ENCODE measurements at regions not wholly inside any gene's neighbourhood (a gene's known extent, or its start where the extent isn't known, plus 50 kb on each side); places are given as distances from the start of the nearest gene placed in this dataset.

DNA sequence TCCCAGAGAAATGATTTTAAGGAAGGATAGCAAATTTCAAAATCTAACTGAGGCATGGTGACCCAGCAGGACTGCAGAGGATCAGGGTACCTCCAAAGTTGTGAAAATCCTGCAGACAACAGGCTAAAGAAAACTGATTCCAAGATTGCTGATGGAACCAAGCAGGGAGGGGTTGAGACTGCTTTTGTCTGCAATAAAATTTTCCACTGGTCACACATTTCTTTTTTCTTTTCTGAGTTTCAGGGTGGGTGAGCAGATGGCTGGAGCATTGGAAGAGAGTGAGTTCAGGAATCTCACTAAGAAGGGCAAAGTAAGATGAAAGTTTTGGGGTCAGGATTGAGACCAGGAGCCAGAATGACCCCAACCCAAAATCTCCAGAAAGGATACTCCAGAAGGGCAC, 321.0 kb downstream of the TNS1 start:
- H3K4me3 Mint-ChIP-seq, result no peak overlapping the region
- DNase-seq, result no peak
- peaks cover 7% of the 10 kb centered on the region for H3K9me3 Mint-ChIP-seq
- ATAC-seq (ENCODE audit: low read depth), result no peak
- no peaks in the 10 kb centered on the region for H3K4me1 Mint-ChIP-seq
- TF ChIP-seq, protein P1, sequence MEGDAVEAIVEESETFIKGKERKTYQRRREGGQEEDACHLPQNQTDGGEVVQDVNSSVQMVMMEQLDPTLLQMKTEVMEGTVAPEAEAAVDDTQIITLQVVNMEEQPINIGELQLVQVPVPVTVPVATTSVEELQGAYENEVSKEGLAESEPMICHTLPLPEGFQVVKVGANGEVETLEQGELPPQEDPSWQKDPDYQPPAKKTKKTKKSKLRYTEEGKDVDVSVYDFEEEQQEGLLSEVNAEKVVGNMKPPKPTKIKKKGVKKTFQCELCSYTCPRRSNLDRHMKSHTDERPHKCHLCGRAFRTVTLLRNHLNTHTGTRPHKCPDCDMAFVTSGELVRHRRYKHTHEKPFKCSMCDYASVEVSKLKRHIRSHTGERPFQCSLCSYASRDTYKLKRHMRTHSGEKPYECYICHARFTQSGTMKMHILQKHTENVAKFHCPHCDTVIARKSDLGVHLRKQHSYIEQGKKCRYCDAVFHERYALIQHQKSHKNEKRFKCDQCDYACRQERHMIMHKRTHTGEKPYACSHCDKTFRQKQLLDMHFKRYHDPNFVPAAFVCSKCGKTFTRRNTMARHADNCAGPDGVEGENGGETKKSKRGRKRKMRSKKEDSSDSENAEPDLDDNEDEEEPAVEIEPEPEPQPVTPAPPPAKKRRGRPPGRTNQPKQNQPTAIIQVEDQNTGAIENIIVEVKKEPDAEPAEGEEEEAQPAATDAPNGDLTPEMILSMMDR (IDR thresholded peaks at IDR 0.05), result no peak
- intact Hi-C loops (cut with micrococcal nuclease), result no loop called here
- peaks cover 5% of the 10 kb centered on the region for H3K27me3 Mint-ChIP-seq
- ChIA-PET POLR2A (no interaction called here), CTCF (no interaction called here)
- no peak overlapping the region for H3K27ac Mint-ChIP-seq
- H3K36me3 Mint-ChIP-seq (ENCODE audit: low read depth), result peaks cover 6% of the 10 kb centered on the region

DNA sequence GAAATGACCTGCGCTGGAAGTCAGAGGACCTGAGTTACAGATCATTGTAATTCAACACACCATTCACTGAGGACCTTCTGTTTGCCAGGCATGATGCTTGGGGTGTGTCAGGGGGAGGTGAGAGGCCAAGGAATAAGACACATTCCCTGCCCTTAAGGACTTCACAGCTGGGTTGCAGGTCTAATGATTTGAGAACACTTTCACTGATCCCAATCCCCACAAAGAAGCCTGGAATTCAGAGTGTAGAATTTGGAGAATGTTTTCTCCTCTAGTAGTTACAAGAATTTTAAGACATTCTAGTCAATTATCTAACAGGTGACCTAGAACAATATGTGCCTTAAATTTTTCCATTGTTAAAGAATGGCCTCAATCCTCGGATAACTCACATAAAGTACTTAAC, 322.4 kb downstream of the TNS1 start:
- TF ChIP-seq, protein P1 (IDR thresholded peaks at IDR 0.05), result no peak
- peaks cover 5% of the 10 kb centered on the region for H3K27me3 Mint-ChIP-seq
- H3K27ac Mint-ChIP-seq, result no peak overlapping the region
- peaks cover 7% of the 10 kb centered on the region for H3K9me3 Mint-ChIP-seq
- no peak for DNase-seq
- peaks cover 6% of the 10 kb centered on the region for H3K36me3 Mint-ChIP-seq (ENCODE audit: low read depth)
- intact Hi-C loops (cut with micrococcal nuclease), result no loop called here
- no peak for ATAC-seq (ENCODE audit: low read depth)
- H3K4me3 Mint-ChIP-seq, result no peak overlapping the region
- POLR2A ChIA-PET, result no interaction called here
- H3K4me1 Mint-ChIP-seq, result no peaks in the 10 kb centered on the region
- CTCF ChIA-PET, result no interaction called here

DNA sequence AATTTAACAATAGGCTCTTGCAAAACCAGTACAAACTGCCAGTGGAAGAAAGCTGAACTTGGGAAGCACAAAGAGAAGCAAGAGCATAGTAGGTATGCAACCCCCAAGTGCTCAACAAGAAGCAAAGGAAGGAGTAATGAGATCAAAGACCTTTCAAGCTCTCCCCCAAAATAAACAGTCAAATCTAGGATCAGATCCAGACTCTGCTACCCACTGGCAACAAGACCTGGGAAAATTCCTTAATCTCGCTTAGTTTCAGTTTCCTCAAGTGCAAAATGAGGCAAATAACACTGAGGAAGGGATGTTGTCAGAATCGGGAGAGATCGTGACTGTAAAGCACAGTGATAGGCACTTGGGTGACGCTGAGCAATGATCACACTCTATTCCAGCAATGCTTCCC, 329.2 kb downstream of the TNS1 start:
- Mint-ChIP-seq H3K4me3 (no peak overlapping the region), H3K27ac (no peak overlapping the region), H3K27me3 (peaks cover 7% of the 10 kb centered on the region), H3K9me3 (peaks cover 5% of the 10 kb centered on the region), H3K36me3 (ENCODE audit: low read depth) (peaks cover 2% of the 10 kb centered on the region), H3K4me1 (no peaks in the 10 kb centered on the region)
- CTCF ChIA-PET, result no interaction called here
- intact Hi-C loops (cut with micrococcal nuclease), result no loop called here
- POLR2A ChIA-PET, result no interaction called here
- TF ChIP-seq, protein P1 (IDR thresholded peaks at IDR 0.05), result no peak
- no peak for DNase-seq
- no peak for ATAC-seq (ENCODE audit: low read depth)

DNA sequence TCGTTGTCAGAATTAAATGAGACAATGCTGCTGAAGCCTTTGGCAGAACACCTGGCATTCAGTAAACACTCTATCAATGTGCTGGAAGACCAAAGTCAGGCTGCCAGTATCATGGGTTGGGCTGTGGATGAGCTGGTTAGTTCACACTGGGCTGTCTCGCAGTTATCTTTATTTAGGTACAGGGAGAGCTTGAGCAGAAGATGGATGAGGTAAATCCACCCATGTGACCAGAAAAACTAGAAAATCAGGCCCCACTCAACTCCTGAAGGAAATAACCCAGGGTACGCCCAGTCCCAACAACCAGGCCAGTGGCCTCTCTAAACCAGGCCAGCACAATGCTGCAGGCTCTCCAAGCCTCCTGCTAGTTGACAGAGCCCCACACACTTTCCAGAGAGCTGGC, 330.3 kb downstream of the TNS1 start:
- no peak overlapping the region for H3K4me3 Mint-ChIP-seq
- no peak overlapping the region for H3K27ac Mint-ChIP-seq
- intact Hi-C loops (cut with micrococcal nuclease), result no loop called here
- DNase-seq (no peak), ATAC-seq (ENCODE audit: low read depth) (no peak)
- peaks cover 16% of the 10 kb centered on the region for H3K27me3 Mint-ChIP-seq
- TF ChIP-seq, protein P1 (IDR thresholded peaks at IDR 0.05), result no peak
- no peaks in the 10 kb centered on the region for H3K4me1 Mint-ChIP-seq
- ChIA-PET POLR2A (no interaction called here), CTCF (no interaction called here)
- H3K9me3 Mint-ChIP-seq, result peaks cover 4% of the 10 kb centered on the region
- peaks cover 2% of the 10 kb centered on the region for H3K36me3 Mint-ChIP-seq (ENCODE audit: low read depth)

DNA sequence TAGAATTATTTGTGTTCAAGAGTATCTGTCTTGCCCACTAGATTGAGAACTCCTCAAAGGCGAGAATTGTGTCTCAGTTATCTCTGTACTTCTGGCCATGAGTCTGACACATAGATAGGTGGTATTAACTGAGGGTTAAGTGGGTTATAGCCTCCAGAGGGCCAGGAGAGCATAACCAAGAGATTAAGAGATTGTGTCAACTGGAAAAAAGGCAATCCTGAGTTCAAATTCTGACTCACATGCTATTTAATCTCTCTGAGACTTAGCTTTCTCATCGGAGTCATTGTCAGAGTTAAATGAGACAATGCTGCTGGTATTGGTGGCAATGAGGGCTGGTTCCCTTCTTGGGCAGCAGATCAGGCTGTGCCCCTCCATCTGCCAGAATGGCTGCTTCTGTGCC, 330.9 kb downstream of the TNS1 start:
- Mint-ChIP-seq H3K4me1 (no peaks in the 10 kb centered on the region), H3K9me3 (peaks cover 2% of the 10 kb centered on the region), H3K4me3 (no peak overlapping the region), H3K27me3 (peaks cover 14% of the 10 kb centered on the region), H3K27ac (no peak overlapping the region), H3K36me3 (ENCODE audit: low read depth) (no peaks in the 10 kb centered on the region)
- no peak for ATAC-seq (ENCODE audit: low read depth)
- ChIA-PET POLR2A (no interaction called here), CTCF (no interaction called here)
- no peak for DNase-seq
- intact Hi-C loops (cut with micrococcal nuclease), result no loop called here
- TF ChIP-seq, protein P1 (IDR thresholded peaks at IDR 0.05), result no peak

All from activated B cell treated with CpG ODN at 0.5 μM for 24 hours (primary cell).